ENCODE measurements at regions not wholly inside any gene's neighbourhood (a gene's known extent, or its start where the extent isn't known, plus 50 kb on each side); places are given as distances from the start of the nearest gene placed in this dataset.

DNA sequence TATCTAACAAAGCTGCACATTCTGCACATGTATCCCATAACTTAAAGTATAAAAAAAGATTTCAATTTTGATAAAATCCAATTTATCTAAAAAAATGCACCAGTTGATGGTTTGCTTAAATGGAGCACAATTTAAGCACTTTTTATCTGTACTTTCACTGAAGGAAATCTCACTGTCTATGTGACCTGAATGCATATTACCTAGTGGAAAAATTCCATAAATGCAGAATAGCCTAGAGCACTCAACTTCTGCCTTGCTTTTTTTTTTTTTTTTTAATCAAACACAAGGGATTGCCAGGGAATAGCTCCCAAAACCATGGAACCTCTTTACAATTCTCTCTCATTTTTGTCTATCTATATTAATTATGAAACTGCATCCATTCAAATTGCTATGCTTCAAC lies 80.4 kb downstream of the RFPL4B start:
- TF ChIP-seq, protein P1, sequence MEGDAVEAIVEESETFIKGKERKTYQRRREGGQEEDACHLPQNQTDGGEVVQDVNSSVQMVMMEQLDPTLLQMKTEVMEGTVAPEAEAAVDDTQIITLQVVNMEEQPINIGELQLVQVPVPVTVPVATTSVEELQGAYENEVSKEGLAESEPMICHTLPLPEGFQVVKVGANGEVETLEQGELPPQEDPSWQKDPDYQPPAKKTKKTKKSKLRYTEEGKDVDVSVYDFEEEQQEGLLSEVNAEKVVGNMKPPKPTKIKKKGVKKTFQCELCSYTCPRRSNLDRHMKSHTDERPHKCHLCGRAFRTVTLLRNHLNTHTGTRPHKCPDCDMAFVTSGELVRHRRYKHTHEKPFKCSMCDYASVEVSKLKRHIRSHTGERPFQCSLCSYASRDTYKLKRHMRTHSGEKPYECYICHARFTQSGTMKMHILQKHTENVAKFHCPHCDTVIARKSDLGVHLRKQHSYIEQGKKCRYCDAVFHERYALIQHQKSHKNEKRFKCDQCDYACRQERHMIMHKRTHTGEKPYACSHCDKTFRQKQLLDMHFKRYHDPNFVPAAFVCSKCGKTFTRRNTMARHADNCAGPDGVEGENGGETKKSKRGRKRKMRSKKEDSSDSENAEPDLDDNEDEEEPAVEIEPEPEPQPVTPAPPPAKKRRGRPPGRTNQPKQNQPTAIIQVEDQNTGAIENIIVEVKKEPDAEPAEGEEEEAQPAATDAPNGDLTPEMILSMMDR (IDR thresholded peaks at IDR 0.05; ENCODE audit: low read depth, low read length): no peak
- H3K4me3 ChIP-seq (ENCODE audit: low read depth, low read length): no peak overlapping the region

DNA sequence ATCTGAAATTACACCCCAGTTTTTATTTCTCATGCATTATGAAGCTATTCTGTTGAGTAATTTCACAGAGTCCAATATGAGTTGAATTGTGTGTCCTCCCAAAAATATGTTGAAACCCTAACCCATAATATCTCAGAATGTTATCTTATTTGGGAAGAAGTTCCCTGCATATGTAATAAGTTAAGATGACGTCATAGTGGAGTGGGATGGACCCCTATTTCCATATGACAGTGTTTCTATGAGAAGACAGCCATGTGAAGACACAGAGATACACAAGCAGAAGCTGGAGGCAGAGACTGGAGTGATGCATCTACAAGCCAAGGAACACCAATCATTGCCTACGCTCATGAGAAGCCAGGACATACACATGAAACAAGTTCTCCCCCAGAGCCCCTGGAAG lies 81.3 kb downstream of the RFPL4B start:
- no peak overlapping the region for H3K4me3 ChIP-seq (ENCODE audit: low read depth, low read length)
- TF ChIP-seq, protein P1 (IDR thresholded peaks at IDR 0.05; ENCODE audit: low read depth, low read length): no peak

DNA sequence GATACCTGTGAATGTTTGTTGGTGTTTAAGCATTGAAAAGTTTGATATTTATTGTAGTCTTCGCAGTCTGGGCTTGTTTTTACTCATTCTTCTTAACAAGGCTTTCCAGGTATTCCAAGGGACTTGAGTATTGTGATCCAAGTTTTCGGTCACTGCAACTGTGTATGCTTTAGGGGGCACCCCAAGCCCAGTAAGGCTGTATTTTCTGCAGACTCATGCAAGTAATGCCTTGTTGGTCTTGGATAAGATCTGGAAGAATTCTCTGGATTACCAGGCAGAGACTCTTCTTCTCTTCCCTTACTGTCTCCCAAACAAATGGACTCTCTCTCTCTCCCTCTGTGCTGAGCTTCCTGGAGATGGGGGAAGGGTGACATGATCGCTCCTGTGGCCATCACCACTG lies 82.1 kb downstream of the RFPL4B start:
- TF ChIP-seq, protein P1 (IDR thresholded peaks at IDR 0.05; ENCODE audit: low read depth, low read length): 0 out of 2 replicates have a peak, but pooled peaks have one; percentile 20

DNA sequence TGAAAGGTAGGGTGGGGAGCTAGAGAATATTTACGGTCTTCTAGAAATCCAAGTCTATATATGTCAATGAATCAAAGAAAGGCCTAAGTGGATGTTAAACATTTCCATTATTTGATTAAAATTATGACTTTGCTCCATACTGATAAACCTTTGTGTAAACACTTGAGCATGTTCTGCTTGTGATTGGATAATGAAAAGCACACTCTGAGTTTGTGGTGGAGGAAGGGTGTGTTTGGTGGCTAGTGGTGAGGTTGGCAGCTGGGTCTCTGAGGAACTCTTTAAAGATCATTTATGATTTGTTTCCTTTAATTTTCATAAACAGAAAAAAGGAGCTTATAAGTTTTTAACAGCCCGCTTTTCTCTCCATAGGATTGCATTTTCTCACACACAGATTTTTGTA lies 84.7 kb downstream of the RFPL4B start:
- no peak overlapping the region for H3K4me3 ChIP-seq (ENCODE audit: low read depth, low read length)
- TF ChIP-seq, protein P1 (IDR thresholded peaks at IDR 0.05; ENCODE audit: low read depth, low read length): no peak

More for the DNA sequence above, 82.1 kb downstream of the RFPL4B start:
- H3K4me3 ChIP-seq (ENCODE audit: low read depth, low read length): no peak overlapping the region

DNA sequence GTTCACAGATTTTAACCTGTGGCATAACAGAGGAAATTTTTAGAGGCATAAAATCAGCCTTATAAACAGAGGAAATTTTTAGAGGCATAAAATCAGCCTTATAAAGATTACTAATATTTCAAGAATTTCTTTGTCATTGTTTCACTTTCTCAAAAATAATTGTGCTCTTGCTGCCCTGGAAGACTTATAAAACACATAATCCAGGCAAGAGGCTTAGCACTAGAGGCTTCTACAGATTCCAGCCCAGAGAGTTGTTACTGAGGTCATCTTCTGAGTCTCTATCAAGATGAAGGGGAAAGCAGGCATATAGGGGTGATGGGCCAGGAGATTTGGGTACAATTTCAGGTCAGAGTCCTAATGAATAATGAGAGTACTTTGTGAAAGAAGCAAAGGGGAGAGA lies 85.7 kb downstream of the RFPL4B start:
- H3K4me3 ChIP-seq (ENCODE audit: low read depth, low read length): no peak overlapping the region
- TF ChIP-seq, protein P1 (IDR thresholded peaks at IDR 0.05; ENCODE audit: low read depth, low read length): no peak

DNA sequence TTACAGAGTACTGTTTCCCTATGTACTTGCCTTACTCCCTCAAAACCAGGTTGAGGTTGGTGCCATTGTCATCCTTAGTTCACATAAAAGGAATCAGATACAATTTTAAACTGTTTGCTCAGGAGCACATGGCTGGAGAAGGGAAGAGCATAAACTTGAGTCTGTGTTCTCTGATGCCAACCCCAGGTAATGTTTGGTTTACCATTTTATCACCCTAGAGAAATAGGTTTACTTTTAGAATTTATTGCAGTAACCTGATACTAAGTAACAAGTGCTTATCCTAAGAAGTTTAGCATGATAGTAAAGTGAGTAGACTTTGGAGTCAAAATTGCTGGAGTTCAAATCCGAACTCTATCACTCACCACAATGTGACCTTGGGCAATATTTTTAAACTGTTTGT lies 86.3 kb downstream of the RFPL4B start:
- TF ChIP-seq, protein P1 (IDR thresholded peaks at IDR 0.05; ENCODE audit: low read depth, low read length): no peak
- H3K4me3 ChIP-seq (ENCODE audit: low read depth, low read length): no peak overlapping the region

DNA sequence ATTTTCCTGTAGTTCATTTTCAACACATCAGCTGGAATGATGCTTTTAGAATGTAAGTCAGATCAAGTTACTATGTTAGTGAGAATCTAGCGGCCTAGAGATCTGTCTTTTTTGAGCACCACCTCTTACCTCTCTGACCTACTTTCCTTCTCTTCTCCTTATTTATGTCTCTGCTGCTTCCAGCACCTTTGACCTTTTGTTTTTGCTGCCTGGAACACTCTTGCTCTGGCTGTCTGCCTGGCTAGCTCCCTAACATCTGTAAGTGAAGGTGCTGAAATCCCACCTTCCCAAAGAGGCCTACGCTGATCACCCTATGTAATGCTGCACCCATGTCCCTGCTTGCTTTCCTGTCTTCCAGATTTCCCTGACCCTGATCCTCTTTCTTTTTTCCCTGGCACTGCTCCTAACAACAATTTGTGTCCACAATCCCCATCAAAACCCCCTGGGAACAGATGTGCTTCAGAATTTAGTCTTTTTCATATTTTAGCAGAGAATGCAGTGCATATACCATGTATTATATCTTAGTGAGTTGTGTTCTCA lies 87.8 kb downstream of the RFPL4B start:
- TF ChIP-seq, protein P1 (IDR thresholded peaks at IDR 0.05; ENCODE audit: low read depth, low read length): no peak
- H3K4me3 ChIP-seq (ENCODE audit: low read depth, low read length): no peak overlapping the region
